HG02678 (cell line): ENCODE measurements at regions not wholly inside any gene's neighbourhood (a gene's known extent, or its start where the extent isn't known, plus 50 kb on each side); places are given as distances from the start of the nearest gene placed in this dataset.

Experiments used
- ATAC-seq: cut with Tn5 transposase; IDR thresholded peaks from one replicate; pipeline ENCODE4 v1.9.1; 2021; ENCODE audit warnings: mild to moderate bottlenecking, moderate library complexity; ENCODE audit not compliant: unreplicated experiment

GRCh38 chr1:5222626-5223025 is 568.2 kb downstream of the AJAP1 start:
- no peak for ATAC-seq

DNA sequence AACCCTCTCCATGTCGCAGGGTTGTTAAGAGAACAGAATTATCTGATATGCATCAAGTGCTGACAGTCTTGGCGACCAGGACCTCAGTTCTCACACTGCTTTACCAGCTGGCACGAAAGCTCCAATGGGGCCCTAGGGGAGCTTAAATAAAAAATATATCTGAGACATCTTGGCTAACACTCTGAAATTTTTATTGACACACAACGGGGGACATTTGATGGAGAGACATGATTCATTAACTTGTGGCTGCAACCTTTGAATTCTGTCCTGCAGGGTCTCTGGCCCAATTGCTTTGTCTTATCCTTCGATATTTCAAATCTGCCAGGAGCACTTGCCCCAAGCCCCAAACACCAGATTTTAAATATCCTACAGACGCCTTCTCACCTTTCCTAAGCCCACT is 567.0 kb downstream of the AJAP1 start:
- no peak for ATAC-seq

GRCh38 chr1:5220821-5221220 is 566.4 kb downstream of the AJAP1 start:
- no peak for ATAC-seq

DNA sequence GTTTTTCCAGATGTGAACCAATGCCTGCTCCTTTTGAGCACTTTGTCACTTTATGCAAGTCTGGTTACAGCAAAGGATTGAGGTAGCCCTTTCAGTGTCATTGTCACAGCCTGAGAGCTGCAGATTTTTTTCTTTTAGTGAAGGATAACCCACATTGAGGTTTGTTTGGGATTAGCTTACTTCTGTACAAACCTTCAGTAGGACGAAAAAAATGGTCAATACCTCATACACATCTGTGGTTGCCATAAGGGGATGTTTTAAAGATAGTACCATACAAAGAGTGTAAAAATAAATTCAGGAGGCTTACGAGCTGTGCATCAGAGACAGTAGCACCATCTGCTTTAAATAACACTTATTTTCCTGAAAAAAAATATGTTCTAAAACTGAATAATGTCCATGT is 566.0 kb downstream of the AJAP1 start:
- no peak for ATAC-seq

GRCh38 chr1:5200006-5200405 is 545.6 kb downstream of the AJAP1 start:
- ATAC-seq, result no peak

DNA sequence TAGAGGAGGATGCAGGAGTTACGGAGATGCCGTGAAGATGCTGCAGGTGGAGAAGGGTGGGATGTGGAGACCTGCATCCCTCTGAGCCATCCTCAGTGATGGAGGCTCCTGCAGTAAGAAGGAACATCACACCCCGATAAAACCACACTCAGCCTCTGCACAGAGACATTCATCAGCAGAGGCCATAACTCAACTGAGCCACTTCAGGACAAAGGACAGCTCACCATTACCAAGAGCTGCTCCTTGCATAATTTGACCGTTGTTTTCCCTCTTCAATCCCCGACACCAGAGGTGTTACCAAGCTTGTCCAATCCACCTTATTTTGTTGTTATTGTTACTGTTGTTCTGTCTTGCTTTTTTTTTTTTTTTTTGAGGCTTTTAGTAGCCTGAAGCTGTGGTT is 543.9 kb downstream of the AJAP1 start:
- ATAC-seq, result no peak

GRCh38 chr1:5191470-5191869 is 537.1 kb downstream of the AJAP1 start:
- ATAC-seq, result no peak

- ATAC-seq, result no peak
Observed at GRCh38 chr1:5189384-5189783, 535.0 kb downstream of the AJAP1 start.

DNA sequence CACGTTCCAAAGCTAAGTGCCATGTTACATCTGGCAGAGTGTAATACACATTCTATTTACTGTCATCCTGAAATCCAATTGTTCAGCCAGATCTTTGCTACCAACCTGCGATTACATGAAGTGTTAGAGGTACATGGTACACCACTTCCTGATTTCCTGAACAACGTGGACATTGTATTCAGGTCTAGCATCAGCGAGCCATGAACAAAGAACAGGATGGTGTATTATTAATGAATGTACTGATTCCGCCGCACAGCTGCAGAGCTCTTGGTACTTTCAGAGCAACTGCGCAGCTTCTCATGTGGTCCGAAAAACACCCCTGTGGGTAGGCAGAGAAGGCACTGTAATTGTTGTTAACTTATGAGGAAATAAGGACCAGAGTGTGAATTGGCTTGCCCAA is 511.4 kb downstream of the AJAP1 start:
- no peak for ATAC-seq

DNA sequence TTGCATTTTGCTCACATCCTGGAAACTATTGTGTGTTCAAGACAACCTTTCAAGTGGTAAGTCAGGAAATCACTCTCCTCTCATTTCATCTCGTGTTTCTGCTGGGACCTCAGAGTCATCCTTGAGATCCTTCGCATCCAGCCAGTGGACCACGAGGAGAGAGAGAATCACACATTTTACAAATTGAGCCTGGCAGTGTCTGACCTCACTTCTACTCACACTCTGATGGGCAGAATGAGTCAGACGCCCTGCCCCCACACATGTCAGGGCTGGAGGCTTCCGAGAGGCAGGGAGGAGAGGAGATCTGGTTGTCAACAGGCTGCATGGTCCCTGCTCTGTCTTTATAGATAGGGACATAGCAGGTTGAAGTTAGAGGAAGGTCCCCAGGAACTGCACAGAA is 509.7 kb downstream of the AJAP1 start:
- ATAC-seq, result no peak

GRCh38 chr1:5161372-5161771 is 507.0 kb downstream of the AJAP1 start:
- ATAC-seq, result no peak

DNA sequence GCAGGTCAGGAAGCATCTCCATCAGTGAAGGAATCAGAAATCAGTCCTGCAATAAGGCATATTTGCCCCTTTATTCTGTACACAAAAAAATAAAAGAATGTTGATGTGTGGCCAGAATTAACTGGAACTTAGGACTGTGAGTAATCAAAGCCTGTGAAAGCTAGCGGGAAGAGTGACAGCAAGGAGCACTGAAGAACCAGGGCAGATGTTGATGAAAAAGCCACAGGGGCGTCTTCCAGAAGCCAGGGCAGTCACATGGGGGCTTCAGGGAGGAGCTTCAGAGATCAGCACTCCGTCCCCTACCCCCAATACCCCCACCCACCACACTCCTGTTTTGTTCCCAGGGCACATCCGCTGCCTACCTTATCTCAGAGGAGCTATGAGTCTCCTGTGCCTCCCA is 502.8 kb downstream of the AJAP1 start:
- ATAC-seq, result no peak

- no peak for ATAC-seq
Observed at GRCh38 chr1:5156416-5157120, 502.2 kb downstream of the AJAP1 start.

- no peak for ATAC-seq
Observed at GRCh38 chr1:5151511-5151910, 497.1 kb downstream of the AJAP1 start.

DNA sequence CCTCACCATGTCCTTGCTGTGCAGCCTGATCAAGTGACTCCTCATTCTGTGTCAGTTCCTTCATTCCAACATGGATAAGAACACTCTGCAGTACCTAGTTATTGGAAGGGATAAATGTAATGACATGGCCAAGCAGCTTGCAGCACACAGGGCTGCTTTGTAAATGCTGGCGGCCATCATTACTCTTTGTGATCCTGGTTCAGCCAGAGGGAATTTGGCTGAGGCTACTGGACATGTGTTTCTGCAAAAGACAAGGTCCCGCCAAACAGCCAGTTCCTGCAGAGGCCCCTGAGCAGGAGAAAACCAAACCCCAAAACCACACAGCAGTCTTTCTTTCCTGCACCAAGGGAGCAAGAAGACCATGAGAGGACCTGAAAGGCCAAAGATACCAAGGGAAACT is 495.8 kb downstream of the AJAP1 start:
- no peak for ATAC-seq

DNA sequence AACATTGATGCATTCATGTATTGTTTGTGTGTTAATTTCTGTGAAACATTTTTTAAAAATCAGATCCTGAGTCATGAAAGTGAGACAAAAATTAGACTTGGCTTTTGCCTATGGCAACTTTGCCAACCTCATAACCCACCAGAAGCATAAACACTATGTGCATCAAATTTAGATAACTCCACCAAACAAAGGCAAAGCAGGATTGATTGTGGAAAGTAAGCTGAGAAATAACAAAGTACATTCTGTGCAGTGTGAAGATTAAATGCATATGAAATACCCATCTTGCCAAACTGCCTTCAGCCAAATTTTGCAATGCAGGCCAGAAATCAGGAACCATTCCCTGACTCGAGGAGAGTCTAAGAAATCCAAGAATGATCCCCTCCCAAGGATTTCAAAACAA is 493.4 kb downstream of the AJAP1 start:
- ATAC-seq, result no peak

- ATAC-seq, result no peak
Observed at GRCh38 chr1:5142389-5142788, 488.0 kb downstream of the AJAP1 start.

GRCh38 chr1:5141750-5142149 is 487.3 kb downstream of the AJAP1 start:
- no peak for ATAC-seq

GRCh38 chr1:5140962-5141361 is 486.6 kb downstream of the AJAP1 start:
- no peak for ATAC-seq

GRCh38 chr1:5140136-5140535 is 485.7 kb downstream of the AJAP1 start:
- no peak for ATAC-seq

GRCh38 chr1:5129746-5130355 is 475.4 kb downstream of the AJAP1 start:
- no peak for ATAC-seq

- ATAC-seq, result no peak
Observed at GRCh38 chr1:5125208-5125607, 470.8 kb downstream of the AJAP1 start.

DNA sequence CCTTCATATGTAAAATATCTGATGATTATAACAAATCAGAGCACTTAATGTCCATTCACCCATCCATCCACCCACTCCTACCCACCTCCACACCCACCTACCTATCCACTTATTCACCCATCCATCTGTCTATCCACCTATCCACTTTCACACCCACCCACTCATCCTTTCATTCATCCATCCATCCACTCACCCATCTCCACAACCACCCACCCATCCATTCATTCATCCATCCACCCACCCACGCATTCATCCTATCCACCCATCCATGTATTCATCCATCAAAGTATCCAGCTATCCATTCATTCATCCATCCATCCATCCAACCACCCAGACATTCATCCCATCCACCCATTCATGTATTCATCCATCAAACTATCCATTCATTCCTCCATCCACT is 466.1 kb downstream of the AJAP1 start:
- no peak for ATAC-seq
